ENCODE measurements at regions not wholly inside any gene's neighbourhood (a gene's known extent, or its start where the extent isn't known, plus 50 kb on each side); places are given as distances from the start of the nearest gene placed in this dataset.
"Not testable (repeated sequence)": the region's sequence is repeated elsewhere in the genome, so short reads cannot be mapped to it uniquely, and the experiment has no call there.

DNA sequence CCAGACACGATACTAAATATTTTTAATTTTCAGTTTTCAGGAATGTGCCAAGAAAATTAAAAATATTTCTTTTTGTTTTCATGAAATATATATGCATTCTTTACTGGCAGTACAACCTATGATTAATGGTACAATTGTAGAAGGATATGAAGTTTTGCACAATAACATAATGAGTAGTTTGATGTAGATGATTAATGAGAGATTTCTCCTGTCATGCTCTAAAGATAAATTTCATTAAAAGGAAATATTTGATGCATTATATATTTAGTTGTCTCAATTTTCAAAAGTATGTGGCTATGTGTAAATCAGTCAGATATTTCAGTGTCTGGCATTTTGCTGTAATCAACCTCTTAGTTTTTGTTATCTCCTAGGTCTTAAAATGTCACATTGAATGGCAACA, 940.2 kb upstream of the MDGA2 start:
- H3K27me3 ChIP-seq (ENCODE audit: insufficient read depth, low read length), result no peaks in the 10 kb centered on the region
- no peaks in the 10 kb centered on the region for H3K4me1 ChIP-seq (ENCODE audit: insufficient read depth, low read length)
- no peak overlapping the region for H3K4me3 ChIP-seq (ENCODE audit: low read length)
- no peak overlapping the region for H2AFZ ChIP-seq (ENCODE audit: low read depth, low read length)
- H3K9me3 ChIP-seq (ENCODE audit: low read length), result no peaks in the 10 kb centered on the region
- no peaks in the 10 kb centered on the region for H3K36me3 ChIP-seq (ENCODE audit: insufficient read depth, low read length)

DNA sequence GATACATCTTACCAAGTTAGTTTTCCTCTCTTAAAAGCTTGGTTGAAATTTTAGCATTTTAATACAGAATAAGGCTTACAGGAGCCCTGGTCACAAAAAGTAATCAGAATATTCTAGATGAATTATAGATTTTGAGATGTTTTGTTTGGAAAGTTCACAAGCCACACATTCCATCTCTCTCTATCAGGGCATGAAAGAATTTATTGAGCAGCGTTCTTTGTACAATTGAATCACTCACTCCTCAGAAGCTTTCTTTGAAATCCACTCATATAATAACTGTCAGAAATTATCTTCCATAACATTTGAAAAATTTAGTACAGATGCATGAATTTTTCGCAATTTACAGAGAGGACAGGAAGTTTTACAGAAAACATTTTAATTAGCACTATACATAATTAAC, 938.6 kb upstream of the MDGA2 start:
- no peak overlapping the region for H2AFZ ChIP-seq (ENCODE audit: low read depth, low read length)
- H3K27me3 ChIP-seq (ENCODE audit: insufficient read depth, low read length), result no peaks in the 10 kb centered on the region
- H3K4me1 ChIP-seq (ENCODE audit: insufficient read depth, low read length), result no peaks in the 10 kb centered on the region
- H3K9me3 ChIP-seq (ENCODE audit: low read length), result no peaks in the 10 kb centered on the region
- H3K4me3 ChIP-seq (ENCODE audit: low read length), result no peak overlapping the region
- no peaks in the 10 kb centered on the region for H3K36me3 ChIP-seq (ENCODE audit: insufficient read depth, low read length)

DNA sequence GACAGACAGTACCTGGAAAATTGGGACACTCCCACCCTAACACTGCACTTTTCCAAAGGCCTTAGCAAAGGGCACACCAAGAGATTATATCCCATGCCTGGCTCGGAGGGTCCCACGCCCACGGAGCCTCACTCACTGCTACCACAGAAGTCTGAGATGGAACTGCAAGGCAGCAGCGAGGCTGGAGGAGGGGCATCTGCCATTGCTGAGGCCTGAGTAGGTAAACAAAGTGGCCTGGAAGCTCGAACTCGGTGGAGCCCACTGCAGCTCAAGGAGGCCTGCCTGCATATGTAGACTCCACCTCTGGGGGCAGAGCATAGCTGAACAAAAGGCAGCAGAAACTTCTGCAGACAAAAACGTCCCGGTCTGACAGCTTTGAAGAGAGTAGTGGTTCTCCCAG, 931.6 kb upstream of the MDGA2 start:
- not testable (repeated sequence) for H3K27me3 ChIP-seq (ENCODE audit: insufficient read depth, low read length); H3K4me1 ChIP-seq (ENCODE audit: insufficient read depth, low read length); H3K9me3 ChIP-seq (ENCODE audit: low read length); H3K4me3 ChIP-seq (ENCODE audit: low read length); H2AFZ ChIP-seq (ENCODE audit: low read depth, low read length); H3K36me3 ChIP-seq (ENCODE audit: insufficient read depth, low read length)

DNA sequence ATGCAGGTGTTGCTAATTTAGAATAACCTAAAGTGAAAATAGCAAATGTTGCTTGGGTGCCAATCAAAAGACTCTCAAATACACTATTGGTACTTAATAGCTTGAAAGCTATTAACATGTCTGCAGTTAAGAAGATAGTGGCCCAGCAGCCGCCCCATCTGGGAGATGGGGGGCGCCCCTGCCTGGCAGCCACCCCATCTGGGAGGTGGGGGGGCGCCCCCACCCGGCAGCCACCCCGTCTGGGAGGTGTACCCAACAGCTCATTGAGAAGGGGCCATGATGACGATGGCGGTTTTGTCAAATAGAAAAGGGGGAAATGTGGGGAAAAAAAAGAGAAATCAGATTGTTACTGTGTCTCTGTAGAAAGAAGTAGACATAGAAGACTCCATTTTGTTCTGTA, 923.1 kb upstream of the MDGA2 start:
- Histone ChIP-seq H3K36me3 (ENCODE audit: insufficient read depth, low read length) (no peaks in the 10 kb centered on the region), H2AFZ (ENCODE audit: low read depth, low read length) (no peak overlapping the region), H3K4me3 (ENCODE audit: low read length) (no peak overlapping the region), H3K27me3 (ENCODE audit: insufficient read depth, low read length) (no peaks in the 10 kb centered on the region), H3K9me3 (ENCODE audit: low read length) (no peaks in the 10 kb centered on the region), H3K4me1 (ENCODE audit: insufficient read depth, low read length) (no peaks in the 10 kb centered on the region)

DNA sequence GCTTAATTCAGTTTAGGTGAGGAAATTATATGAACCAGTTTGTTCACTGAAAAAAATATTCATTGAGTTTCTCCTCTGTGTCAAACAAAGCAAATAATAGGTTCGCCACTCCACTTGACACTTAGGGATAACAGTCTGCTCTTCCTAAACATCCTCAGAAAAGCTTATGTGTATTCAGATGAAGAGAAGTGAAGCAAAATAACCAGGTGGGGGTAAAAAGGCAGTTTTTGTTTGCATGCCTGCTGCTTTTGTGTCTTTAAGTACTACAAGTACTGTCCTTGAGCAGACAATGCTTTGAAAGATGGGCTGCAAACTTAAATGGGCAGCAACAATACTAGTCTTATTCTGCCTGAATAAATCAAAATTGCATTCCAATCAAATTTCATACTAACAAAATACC, 910.7 kb upstream of the MDGA2 start:
- Histone ChIP-seq H3K9me3 (ENCODE audit: low read length) (no peaks in the 10 kb centered on the region), H3K4me3 (ENCODE audit: low read length) (no peak overlapping the region), H3K4me1 (ENCODE audit: insufficient read depth, low read length) (no peaks in the 10 kb centered on the region), H3K27me3 (ENCODE audit: insufficient read depth, low read length) (no peaks in the 10 kb centered on the region), H2AFZ (ENCODE audit: low read depth, low read length) (no peak overlapping the region), H3K36me3 (ENCODE audit: insufficient read depth, low read length) (no peaks in the 10 kb centered on the region)

DNA sequence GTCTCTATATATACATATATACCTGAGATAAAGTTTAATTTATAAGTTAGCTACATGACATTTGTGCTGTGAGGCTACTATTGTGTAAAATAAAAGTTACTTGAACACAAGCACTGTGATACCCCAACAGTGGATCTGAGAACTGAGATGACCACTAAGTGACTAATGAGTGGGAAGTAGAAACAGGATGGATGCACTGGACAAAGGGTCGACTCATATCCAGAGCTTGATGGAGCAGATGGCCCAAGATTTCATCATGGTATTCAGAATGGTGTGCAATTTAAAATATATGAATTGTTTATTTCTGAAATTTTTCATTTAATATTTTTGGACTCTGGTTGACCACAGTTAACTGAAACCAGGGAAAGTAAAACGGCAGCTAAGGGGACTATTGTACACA, 908.6 kb upstream of the MDGA2 start:
- no peak overlapping the region for H3K4me3 ChIP-seq (ENCODE audit: low read length)

DNA sequence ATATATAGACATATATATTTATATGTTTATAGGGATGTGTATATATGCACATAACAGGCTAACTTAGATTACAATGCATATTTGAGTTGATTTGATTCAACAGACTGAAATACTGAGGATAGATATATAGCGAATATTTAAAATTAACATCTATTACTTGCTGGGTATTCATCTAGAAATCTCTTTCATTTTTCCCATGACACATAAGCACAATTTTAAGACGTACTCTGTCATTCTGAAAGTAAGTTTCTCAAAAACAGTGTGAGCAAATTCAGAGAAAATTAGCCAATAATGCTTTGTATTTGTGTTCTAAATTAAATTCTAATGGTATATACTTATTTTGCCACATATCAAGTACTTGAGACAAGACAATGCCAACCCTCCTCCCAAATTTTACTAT, 907.5 kb upstream of the MDGA2 start:
- Histone ChIP-seq H3K9me3 (ENCODE audit: low read length) (no peaks in the 10 kb centered on the region), H2AFZ (ENCODE audit: low read depth, low read length) (no peak overlapping the region), H3K4me1 (ENCODE audit: insufficient read depth, low read length) (no peaks in the 10 kb centered on the region), H3K27me3 (ENCODE audit: insufficient read depth, low read length) (no peaks in the 10 kb centered on the region), H3K36me3 (ENCODE audit: insufficient read depth, low read length) (no peaks in the 10 kb centered on the region), H3K4me3 (ENCODE audit: low read length) (no peak overlapping the region)

More for the DNA sequence above, 908.6 kb upstream of the MDGA2 start:
- H3K27me3 ChIP-seq (ENCODE audit: insufficient read depth, low read length), result no peaks in the 10 kb centered on the region
- no peaks in the 10 kb centered on the region for H3K4me1 ChIP-seq (ENCODE audit: insufficient read depth, low read length)
- H3K9me3 ChIP-seq (ENCODE audit: low read length), result no peaks in the 10 kb centered on the region
- no peak overlapping the region for H2AFZ ChIP-seq (ENCODE audit: low read depth, low read length)
- no peaks in the 10 kb centered on the region for H3K36me3 ChIP-seq (ENCODE audit: insufficient read depth, low read length)

DNA sequence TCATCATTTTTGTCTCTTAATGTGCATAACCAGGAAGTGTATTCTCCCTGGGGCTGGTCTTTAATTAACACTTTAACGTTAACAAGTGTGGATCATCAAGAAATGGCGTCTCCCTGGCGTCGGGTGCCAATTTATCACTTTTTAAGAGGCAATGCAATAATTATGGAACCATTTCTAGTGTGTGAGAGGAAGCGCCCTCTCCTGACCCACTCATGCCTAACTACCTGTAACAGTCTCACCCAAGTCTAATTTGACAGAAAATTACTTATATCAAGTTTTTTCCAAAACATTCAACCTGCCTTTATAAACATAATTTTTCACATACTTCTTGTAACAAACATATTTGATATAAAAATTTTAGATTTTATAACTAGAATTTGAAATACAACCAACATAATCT, 905.3 kb upstream of the MDGA2 start:
- H3K4me1 ChIP-seq (ENCODE audit: insufficient read depth, low read length), result no peaks in the 10 kb centered on the region
- H3K9me3 ChIP-seq (ENCODE audit: low read length), result no peaks in the 10 kb centered on the region
- no peak overlapping the region for H3K4me3 ChIP-seq (ENCODE audit: low read length)
- no peaks in the 10 kb centered on the region for H3K36me3 ChIP-seq (ENCODE audit: insufficient read depth, low read length)
- no peak overlapping the region for H2AFZ ChIP-seq (ENCODE audit: low read depth, low read length)
- no peaks in the 10 kb centered on the region for H3K27me3 ChIP-seq (ENCODE audit: insufficient read depth, low read length)

DNA sequence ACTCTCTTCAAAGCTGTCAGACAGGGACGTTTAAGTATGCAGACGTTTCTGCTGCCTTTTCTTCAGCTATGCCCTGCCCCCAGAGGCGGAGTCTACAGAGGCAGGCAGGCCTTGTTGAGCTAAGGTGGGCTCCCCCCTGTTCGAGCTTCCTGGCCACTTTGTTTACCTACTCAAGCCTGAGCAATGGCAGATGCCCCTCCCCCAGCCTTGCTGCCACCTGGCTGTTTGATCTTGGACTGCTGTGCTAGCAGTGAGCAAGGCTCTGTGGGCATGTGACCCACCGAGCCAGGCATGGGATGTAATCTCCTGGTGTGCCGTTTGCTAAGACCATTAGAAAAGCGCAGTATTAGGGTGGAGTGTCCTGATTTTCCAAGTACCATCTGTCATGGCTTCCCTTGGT, 900.4 kb upstream of the MDGA2 start:
- Histone ChIP-seq H3K4me1 (ENCODE audit: insufficient read depth, low read length) (no peaks in the 10 kb centered on the region), H3K36me3 (ENCODE audit: insufficient read depth, low read length) (no peaks in the 10 kb centered on the region), H3K4me3 (ENCODE audit: low read length) (no peak overlapping the region), H3K9me3 (ENCODE audit: low read length) (no peaks in the 10 kb centered on the region), H3K27me3 (ENCODE audit: insufficient read depth, low read length) (no peaks in the 10 kb centered on the region), H2AFZ (ENCODE audit: low read depth, low read length) (no peak overlapping the region)

DNA sequence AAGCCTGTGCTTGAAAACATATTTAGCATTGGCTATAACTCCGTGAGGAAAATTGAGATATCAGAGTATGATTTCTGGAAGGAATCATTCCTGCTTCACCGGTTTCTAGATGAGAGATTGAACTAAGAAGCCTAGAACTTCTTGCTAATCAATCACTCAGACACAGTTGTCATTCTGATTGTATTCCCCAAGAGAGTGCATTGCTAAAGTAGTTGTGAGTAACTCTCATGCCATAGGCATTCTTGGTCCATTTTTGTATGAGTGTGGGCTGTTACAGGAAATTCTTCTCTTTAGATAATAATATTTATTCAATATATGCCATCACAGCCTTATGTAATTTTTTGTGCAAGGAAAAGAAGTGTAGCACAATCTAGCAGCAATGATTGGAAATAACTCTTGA, 893.3 kb upstream of the MDGA2 start:
- H3K4me1 ChIP-seq (ENCODE audit: insufficient read depth, low read length), result no peaks in the 10 kb centered on the region
- no peak overlapping the region for H2AFZ ChIP-seq (ENCODE audit: low read depth, low read length)
- no peaks in the 10 kb centered on the region for H3K9me3 ChIP-seq (ENCODE audit: low read length)
- no peak overlapping the region for H3K4me3 ChIP-seq (ENCODE audit: low read length)
- H3K27me3 ChIP-seq (ENCODE audit: insufficient read depth, low read length), result no peaks in the 10 kb centered on the region
- no peaks in the 10 kb centered on the region for H3K36me3 ChIP-seq (ENCODE audit: insufficient read depth, low read length)

DNA sequence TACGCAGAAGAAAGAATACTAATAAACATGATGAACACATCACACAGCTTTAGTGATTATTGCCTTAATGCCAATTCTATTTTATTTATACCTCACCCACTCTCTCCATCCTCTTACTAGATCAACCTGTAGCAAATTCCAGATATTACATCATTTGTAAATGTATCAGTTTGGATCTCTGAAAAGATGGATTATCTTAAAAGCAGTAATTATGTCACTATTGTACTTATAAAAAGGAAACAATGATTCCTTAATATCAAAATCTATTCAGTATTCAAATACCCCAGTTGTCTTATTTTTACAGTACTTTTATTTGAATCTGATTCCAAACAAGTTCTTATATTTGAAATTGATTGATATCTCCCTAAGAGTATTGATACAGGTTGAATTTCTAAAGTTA, 892.8 kb upstream of the MDGA2 start:
- H3K4me1 ChIP-seq (ENCODE audit: insufficient read depth, low read length), result no peaks in the 10 kb centered on the region
- no peak overlapping the region for H3K4me3 ChIP-seq (ENCODE audit: low read length)
- H2AFZ ChIP-seq (ENCODE audit: low read depth, low read length), result no peak overlapping the region
- H3K9me3 ChIP-seq (ENCODE audit: low read length), result no peaks in the 10 kb centered on the region
- H3K36me3 ChIP-seq (ENCODE audit: insufficient read depth, low read length), result no peaks in the 10 kb centered on the region
- no peaks in the 10 kb centered on the region for H3K27me3 ChIP-seq (ENCODE audit: insufficient read depth, low read length)

DNA sequence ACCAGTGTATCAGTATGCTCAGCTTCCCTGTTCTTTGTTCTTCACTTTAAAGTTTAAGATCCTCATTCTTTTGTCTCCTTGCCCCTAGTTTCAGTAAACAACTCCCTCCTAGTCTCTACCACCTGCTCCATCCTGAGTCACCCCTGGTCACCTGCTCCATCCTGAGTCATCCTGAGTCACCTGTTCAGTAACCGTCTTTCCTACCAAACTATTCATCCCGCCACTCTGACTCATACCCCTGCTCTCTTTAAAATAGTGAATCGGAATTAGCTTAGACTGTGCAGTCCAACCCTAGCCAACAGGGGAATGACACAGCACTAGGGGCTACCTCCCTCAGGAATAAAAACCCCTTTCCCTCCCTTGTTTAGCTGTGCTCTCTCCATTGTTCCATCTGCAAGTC, 888.1 kb upstream of the MDGA2 start:
- no peaks in the 10 kb centered on the region for H3K36me3 ChIP-seq (ENCODE audit: insufficient read depth, low read length)
- H3K4me3 ChIP-seq (ENCODE audit: low read length), result no peak overlapping the region
- no peak overlapping the region for H2AFZ ChIP-seq (ENCODE audit: low read depth, low read length)
- no peaks in the 10 kb centered on the region for H3K27me3 ChIP-seq (ENCODE audit: insufficient read depth, low read length)
- H3K9me3 ChIP-seq (ENCODE audit: low read length), result no peaks in the 10 kb centered on the region
- peaks cover 6% of the 10 kb centered on the region for H3K4me1 ChIP-seq (ENCODE audit: insufficient read depth, low read length)

DNA sequence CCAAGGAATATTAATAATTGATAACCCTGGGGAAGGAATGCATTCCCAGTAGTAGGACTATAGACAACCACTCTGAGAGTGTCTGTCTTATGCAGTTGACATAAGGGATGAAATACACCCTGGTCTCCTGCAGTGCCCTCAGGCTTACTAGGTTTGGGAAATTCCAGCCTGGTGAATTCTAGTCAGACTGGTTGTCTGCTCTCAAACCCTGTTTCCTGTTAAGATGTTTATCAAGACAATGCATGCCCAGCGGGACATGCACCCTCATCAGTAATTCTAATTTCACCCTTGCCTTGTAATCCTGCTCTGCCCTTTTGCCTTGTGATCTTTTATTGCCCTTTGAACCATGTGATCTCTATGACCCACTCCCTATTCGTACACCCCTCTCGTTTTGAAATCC, 886.0 kb upstream of the MDGA2 start:
- not testable (repeated sequence) for H3K4me3 ChIP-seq (ENCODE audit: low read length); H3K36me3 ChIP-seq (ENCODE audit: insufficient read depth, low read length); H3K27me3 ChIP-seq (ENCODE audit: insufficient read depth, low read length); H2AFZ ChIP-seq (ENCODE audit: low read depth, low read length); H3K9me3 ChIP-seq (ENCODE audit: low read length); H3K4me1 ChIP-seq (ENCODE audit: insufficient read depth, low read length)

DNA sequence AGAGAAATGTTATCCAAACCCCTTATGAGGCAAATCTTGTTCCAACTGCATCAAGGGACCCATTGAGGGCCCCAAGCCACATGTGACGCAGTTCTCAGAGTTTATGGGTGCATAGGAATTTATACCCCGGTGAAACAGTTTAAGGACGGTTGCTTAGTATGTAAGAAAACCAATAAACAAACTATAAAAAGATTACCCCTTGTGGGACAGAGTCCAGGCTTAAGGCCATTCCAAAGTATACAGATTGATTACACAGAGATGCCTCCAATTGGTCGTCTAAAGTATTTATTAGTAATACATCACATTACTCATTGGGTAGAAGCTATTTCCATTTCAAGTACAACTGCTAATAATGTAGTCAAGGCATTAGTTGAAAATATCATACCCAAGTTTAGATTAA, 885.0 kb upstream of the MDGA2 start:
- H3K4me1 ChIP-seq (ENCODE audit: insufficient read depth, low read length), result peaks cover 6% of the 10 kb centered on the region
- no peaks in the 10 kb centered on the region for H3K9me3 ChIP-seq (ENCODE audit: low read length)
- no peak overlapping the region for H2AFZ ChIP-seq (ENCODE audit: low read depth, low read length)
- no peak overlapping the region for H3K4me3 ChIP-seq (ENCODE audit: low read length)
- no peaks in the 10 kb centered on the region for H3K27me3 ChIP-seq (ENCODE audit: insufficient read depth, low read length)
- H3K36me3 ChIP-seq (ENCODE audit: insufficient read depth, low read length), result no peaks in the 10 kb centered on the region

All from neuron (in vitro differentiated cells).